IMR-90 (cell line): ENCODE measurements at regions not wholly inside any gene's neighbourhood (a gene's known extent, or its start where the extent isn't known, plus 50 kb on each side); places are given as distances from the start of the nearest gene placed in this dataset.

ENCODE experiments used
- ATAC-seq: fragments of 200-7000 bp; cut with Tn5 transposase; 2 replicates; pipeline ENCODE4 v1.9.1; 2020; ENCODE audit warnings: low read depth, mild to moderate bottlenecking, moderate library complexity
- BruUV-seq: library from RNA; stranded (reverse); fragments of 400-500 nt; replicated peaks from 2 replicates; lab custom pipeline; 2021; lab: Mats Ljungman, UMichigan
- CTCF ChIA-PET: fragments of 300-600 bp; formaldehyde crosslinking; extraction: SDS; loops from one replicate; lab custom pipeline; 2021; ENCODE audit warnings: antibody characterized with exemption; lab: Yijun Ruan, JAX
- POLR2A ChIA-PET: fragments of 300-600 bp; sonication (Branson Sonifier 250); formaldehyde crosslinking; loops from one replicate; lab custom pipeline; 2022; ENCODE audit warnings: antibody characterized with exemption; ENCODE audit not compliant: unreplicated experiment; lab: Charles Lee
- DNase-seq: peaks from one replicate; pipeline ENCODE4 v3.0.0; 2013
- H2AFZ ChIP-seq: replicated peaks from 2 replicates; pipeline ENCODE3; 2013; ENCODE audit warnings: low read length, mild to moderate bottlenecking; ENCODE audit not compliant: poor library complexity
- H2AK5ac ChIP-seq: 2 replicates; pipeline ENCODE4 v1.6.1; 2013; ENCODE audit warnings: low read depth, low read length, inconsistent platforms
- H2AK9ac ChIP-seq: replicated peaks from 2 replicates; pipeline ENCODE3; 2013; ENCODE audit warnings: mild to moderate bottlenecking, low read depth, low read length, moderate library complexity; ENCODE audit not compliant: poor library complexity
- H2BK120ac ChIP-seq: 2 replicates; pipeline ENCODE4 v1.6.1; 2013; ENCODE audit warnings: low read depth, low read length, inconsistent platforms
- H2BK15ac ChIP-seq: 3 replicates; pipeline ENCODE4 v1.6.1; 2013; ENCODE audit warnings: low read depth, low read length, inconsistent platforms
- H2BK20ac ChIP-seq: 2 replicates; pipeline ENCODE4 v1.6.1; 2013; ENCODE audit warnings: low read depth, mild to moderate bottlenecking, inconsistent platforms, low read length, moderate library complexity
- H2BK5ac ChIP-seq: 2 replicates; pipeline ENCODE4 v1.6.1; 2013; ENCODE audit warnings: mild to moderate bottlenecking, low read depth, low read length, inconsistent platforms; ENCODE audit not compliant: poor library complexity, severe bottlenecking
- H3K14ac ChIP-seq: replicated peaks from 2 replicates; pipeline ENCODE4 v1.6.1; 2013; ENCODE audit warnings: low read depth, low read length, inconsistent platforms
- H3K18ac ChIP-seq: 2 replicates; pipeline ENCODE4 v1.6.1; 2013; ENCODE audit warnings: low read depth, low read length, control low read depth
- H3K23ac ChIP-seq: 2 replicates; pipeline ENCODE4 v1.6.1; 2013; ENCODE audit warnings: low read depth, low read length, inconsistent platforms
- H3K27ac ChIP-seq: 2 replicates; pipeline ENCODE4 v1.5.1; 2013; ENCODE audit warnings: mild to moderate bottlenecking, control low read depth, low read length; ENCODE audit not compliant: insufficient read depth
- H3K27me3 ChIP-seq: 2 replicates; pipeline ENCODE4 v1.6.1; 2013; ENCODE audit warnings: low read length; ENCODE audit not compliant: control insufficient read depth, insufficient read depth
- H3K36me3 ChIP-seq: 2 replicates; pipeline ENCODE4 v1.6.1; 2013; ENCODE audit warnings: low read length, mixed read lengths; ENCODE audit not compliant: control insufficient read depth, insufficient read depth
- H3K4ac ChIP-seq: 2 replicates; pipeline ENCODE4 v1.6.1; 2013; ENCODE audit warnings: low read depth, low read length, inconsistent platforms
- H3K4me1 ChIP-seq: 2 replicates; pipeline ENCODE4 v1.6.1; 2013; ENCODE audit warnings: low read length, mixed read lengths; ENCODE audit not compliant: control insufficient read depth, insufficient read depth
- H3K4me2 ChIP-seq: 2 replicates; pipeline ENCODE4 v1.6.1; 2013; ENCODE audit warnings: low read depth, mild to moderate bottlenecking, control low read depth, low read length, moderate library complexity
- H3K4me3 ChIP-seq: 2 replicates; pipeline ENCODE4 v1.5.1; 2013; ENCODE audit warnings: low read depth, mild to moderate bottlenecking, control low read depth, low read length, moderate library complexity; ENCODE audit not compliant: insufficient read depth
- H3K56ac ChIP-seq: 2 replicates; pipeline ENCODE4 v1.6.1; 2013; ENCODE audit warnings: low read length, inconsistent platforms; ENCODE audit not compliant: insufficient read depth; ENCODE audit errors: extremely low read depth
- H3K79me1 ChIP-seq, 2 experiments: 2 replicates each; pipeline ENCODE4 v1.6.1; 2013; ENCODE audit warnings: low read length in 2 of 2, inconsistent platforms in 1 of 2, low read depth in 1 of 2
- H3K9ac ChIP-seq: 2 replicates; pipeline ENCODE4 v1.6.1; 2013; ENCODE audit warnings: low read depth, low read length, control low read depth
- H3K9me1 ChIP-seq: 2 replicates; pipeline ENCODE4 v1.6.1; 2013; ENCODE audit warnings: low read length, inconsistent platforms; ENCODE audit not compliant: insufficient read depth
- H3K9me3 ChIP-seq: 2 replicates; pipeline ENCODE4 v1.6.1; 2013; ENCODE audit warnings: low read length; ENCODE audit not compliant: control insufficient read depth, insufficient read depth
- H4K20me1 ChIP-seq: 2 replicates; pipeline ENCODE4 v1.6.1; 2013; ENCODE audit warnings: low read length, inconsistent platforms; ENCODE audit not compliant: insufficient read depth
- H4K5ac ChIP-seq: 2 replicates; pipeline ENCODE4 v1.6.1; 2013; ENCODE audit warnings: mild to moderate bottlenecking, low read depth, low read length, control low read depth
- H4K8ac ChIP-seq, 2 experiments: 2 replicates each; pipeline ENCODE4 v1.6.1; 2013; ENCODE audit warnings: low read depth in 2 of 2, low read length in 2 of 2, control low read depth in 1 of 2, inconsistent platforms in 1 of 2
- H4K91ac ChIP-seq: 2 replicates; pipeline ENCODE4 v1.6.1; 2013; ENCODE audit warnings: low read depth, low read length, inconsistent platforms; ENCODE audit not compliant: insufficient read depth
- FOS ChIP-seq: fragments of 150-350 bp; IDR thresholded peaks from 2 replicates; pipeline ENCODE4 v1.6.1; 2016; ENCODE audit warnings: low read depth, low read length
- RFX5 ChIP-seq: IDR thresholded peaks from 2 replicates; pipeline ENCODE4 v1.8.0; 2012; ENCODE audit warnings: low read depth, mild to moderate bottlenecking, low read length, moderate library complexity
- WGBS, 2 experiments: methylation state at CpG; one replicate each; pipeline versions ENCODE4 v1.1.5 to v1.1.7; 2013; ENCODE audit warnings: missing lambda C conversion rate in 2 of 2; ENCODE audit not compliant: insufficient read length in 1 of 2; ENCODE audit errors: extremely low coverage in 2 of 2; 5-methylcytosine and 5-hydroxymethylcytosine counted together
- dilution Hi-C: fragments of 300-500 bp; cut with HindIII; formaldehyde crosslinking; loops from one replicate; pipeline ENCODE4 v1.14.3; 2018; ENCODE audit warnings: low sequenced_read_pairs; ENCODE audit not compliant: unreplicated experiment
- in situ Hi-C: fragments of 300-500 bp; cut with MboI; formaldehyde crosslinking; loops from 3 replicates; pipeline ENCODE4 v1.14.3; 2019; ENCODE audit warnings: low sequenced_read_pairs, inconsistent platforms, mixed read lengths
- intact Hi-C: fragments of 100-400 bp; cut with micrococcal nuclease; formaldehyde crosslinking; loops from 2 replicates; pipeline ENCODE4 v1.10.0; 2022

DNA sequence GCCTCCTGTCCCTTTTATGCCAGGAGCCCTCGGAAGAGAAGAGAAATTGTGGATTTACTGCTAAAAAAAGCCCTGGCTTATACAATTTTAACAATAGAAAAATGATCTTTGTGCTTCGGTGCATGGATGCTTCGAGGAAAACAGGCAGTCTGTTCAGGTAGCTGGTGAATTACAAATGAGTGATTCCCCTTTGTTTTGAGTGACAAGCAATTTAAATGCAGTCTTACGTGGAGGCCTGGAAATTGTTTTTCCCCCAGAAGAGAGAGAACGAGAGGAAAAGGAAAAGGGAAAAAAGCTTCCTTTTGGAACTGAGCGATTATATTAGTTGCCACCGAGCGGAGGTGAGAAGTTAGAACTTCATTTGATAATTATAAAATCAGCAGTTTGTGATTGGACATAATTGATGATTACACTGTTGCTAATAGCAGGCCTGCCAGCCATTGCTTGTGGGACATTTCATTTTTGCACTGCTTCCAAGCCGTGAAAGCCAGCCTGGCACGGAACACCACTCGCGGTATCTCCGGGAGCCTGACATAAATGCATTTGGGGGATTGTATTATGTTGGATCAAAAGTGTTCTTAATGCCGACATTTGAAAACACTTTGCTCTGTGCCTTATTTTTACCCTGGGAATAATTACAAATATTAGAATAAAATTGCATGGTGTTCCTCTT is 117.7 kb downstream of the PHETA1 start:
- in situ Hi-C loops (no loop called here), intact Hi-C loops (no loop called here), dilution Hi-C loops (no loop called here)
- TF ChIP-seq RFX5 (no peak), FOS (no peak)
- Histone ChIP-seq H2AK9ac (no peak overlapping the region), H4K5ac (no peak overlapping the region), H3K4me2 (no peak overlapping the region), H3K4ac (no peak overlapping the region), H3K23ac (no peak overlapping the region), H3K79me1 (no peaks in the 10 kb centered on the region), H3K56ac (no peak overlapping the region), H2BK5ac (no peak overlapping the region), H3K9me1 (no peaks in the 10 kb centered on the region), H2AK5ac (no peak overlapping the region), H4K20me1 (no peaks in the 10 kb centered on the region; the same call in 1 of the 2 replicates), H3K9me3 (no peaks in the 10 kb centered on the region), H3K14ac (no peak overlapping the region), H4K8ac (no peak overlapping the region), H3K27me3 (peaks cover 5% of the 10 kb centered on the region), H3K18ac (no peak overlapping the region), H2BK20ac (no peak overlapping the region), H2BK15ac (no peak overlapping the region), H3K27ac (no peak overlapping the region), H3K4me3 (no peak overlapping the region), H4K91ac (no peak overlapping the region), H2BK120ac (no peak overlapping the region), H2AFZ (no peak overlapping the region), H3K9ac (no peak overlapping the region), H3K36me3 (no peaks in the 10 kb centered on the region), H3K4me1 (no peaks in the 10 kb centered on the region)
- POLR2A ChIA-PET: no interaction called here
- 79% methylated on average over 5 of the region's 14 CpGs; no CpG with 5 or more reads in 1 of the 2 experiments for WGBS, 2 experiments
- no TSS peak for BruUV-seq
- DNase-seq: no peak
- CTCF ChIA-PET: no interaction called here
- ATAC-seq: no peak
